Lung (tissue), 11 donors: ENCODE measurements at regions not wholly inside any gene's neighbourhood (a gene's known extent, or its start where the extent isn't known, plus 50 kb on each side); places are given as distances from the start of the nearest gene placed in this dataset.
A peak's percentile ranks its signal among the peaks of the same experiment; 100 is the strongest.

Experiments used
- ATAC-seq: fragments of 200-7000 bp; cut with Tn5 transposase; one replicate; pipeline ENCODE4 v1.9.1; 2020; ENCODE audit warnings: moderate number of reproducible peaks; ENCODE audit not compliant: insufficient read depth, low FRiP score
- DNase-seq, 3 donors: peaks; one replicate each; pipeline ENCODE4 v3.0.0-alpha.2; 2013 to 2017
- H3K27ac ChIP-seq, 2 donors: one replicate each; pipeline ENCODE4 v1.5.1; 2013; ENCODE audit warnings: mild to moderate bottlenecking in 2 of 2, moderate library complexity in 2 of 2, control low read depth in 1 of 2, inconsistent platforms in 1 of 2, low read depth in 1 of 2, low read length in 1 of 2
- H3K27me3 ChIP-seq, 3 donors: one replicate each; pipeline ENCODE4 v1.5.1; 2013; ENCODE audit warnings: low read length in 2 of 3; ENCODE audit not compliant: control insufficient read depth in 3 of 3, insufficient read depth in 3 of 3
- H3K36me3 ChIP-seq, 4 donors: one replicate each; pipeline ENCODE4 v1.5.1; 2013; ENCODE audit warnings: low read length in 4 of 4, mild to moderate bottlenecking in 1 of 4, moderate library complexity in 1 of 4; ENCODE audit not compliant: control insufficient read depth in 4 of 4, insufficient read depth in 4 of 4
- H3K4me1 ChIP-seq, 5 donors: one replicate each; pipeline ENCODE4 v1.5.1; 2013; ENCODE audit warnings: low read length in 5 of 5, mild to moderate bottlenecking in 2 of 5, moderate library complexity in 1 of 5; ENCODE audit not compliant: control insufficient read depth in 5 of 5, insufficient read depth in 5 of 5
- H3K4me3 ChIP-seq: one replicate; pipeline ENCODE4 v1.5.1; 2013; ENCODE audit warnings: mild to moderate bottlenecking, control low read depth, moderate library complexity
- H3K9ac ChIP-seq, 2 donors: one replicate each; pipeline ENCODE4 v1.5.1; 2013; ENCODE audit warnings: low read length in 2 of 2, control low read depth in 1 of 2; ENCODE audit not compliant: insufficient read depth in 1 of 2
- H3K9me3 ChIP-seq, 4 donors: one replicate each; pipeline ENCODE4 v1.5.1; 2013; ENCODE audit warnings: low read length in 3 of 4, mild to moderate bottlenecking in 1 of 4, moderate library complexity in 1 of 4; ENCODE audit not compliant: control insufficient read depth in 4 of 4, insufficient read depth in 3 of 4
- CTCF ChIP-seq: IDR thresholded peaks from 2 replicates; pipeline ENCODE4 v1.5.1; 2012; ENCODE audit warnings: mild to moderate bottlenecking; ENCODE audit errors: control extremely low read depth, extremely low read depth
- WGBS, 2 donors: extraction: QIAGEN DNeasy Blood & Tissue Kit; methylation state at CpG; one replicate each; pipeline ENCODE4 v1.1.7; 2013; 5-methylcytosine and 5-hydroxymethylcytosine counted together
- donor health status: control.
- donor health status: control.
- donor health status: Bipolar disorder and iron deficiency.
- donor health status: healthy.
- donor health status: DM: yes; HTN: yes; CAD: no.

- peaks cover 0 to 21% (median 3%) of the 10 kb centered on the region in 5 donors for H3K4me1 ChIP-seq
- WGBS, 2 donors, result 82 to 93% methylated on average over 5 of the region's 5 CpGs
- no peaks in the 10 kb centered on the region for H3K27me3 ChIP-seq
- no peaks in the 10 kb centered on the region for H3K9me3 ChIP-seq
- no peak overlapping the region for H3K4me3 ChIP-seq
- ATAC-seq, result no peak
- TF ChIP-seq CTCF, result no peak
- H3K27ac ChIP-seq, result no peak overlapping the region
- H3K9ac ChIP-seq, result no peak overlapping the region
- H3K36me3 ChIP-seq, result no peaks in the 10 kb centered on the region
- DNase-seq, result peak in 1 of 3 donors; percentile 7
These were observed 100.7 kb upstream of the TAF1B start for GRCh38 chr2:9742601-9743000.

- Histone ChIP-seq H3K9ac (no peak overlapping the region), H3K9me3 (no peaks in the 10 kb centered on the region), H3K27ac (no peak overlapping the region), H3K4me3 (no peak overlapping the region), H3K4me1 (peaks cover 0 to 4% (median 0%) of the 10 kb centered on the region in 5 donors), H3K27me3 (no peaks in the 10 kb centered on the region), H3K36me3 (no peaks in the 10 kb centered on the region)
- WGBS, 2 donors, result 71 to 81% methylated on average over 12 of the region's 12 CpGs
- ATAC-seq (no peak), DNase-seq (peak in 1 of 3 donors; percentile 16)
- TF ChIP-seq CTCF, result no peak
These were observed 98.8 kb upstream of the TAF1B start for GRCh38 chr2:9744256-9745004.

GRCh38 chr2:9745153-9745899 is 97.9 kb upstream of the TAF1B start:
- TF ChIP-seq CTCF, result no peak
- Histone ChIP-seq H3K9me3 (no peaks in the 10 kb centered on the region), H3K4me1 (peaks cover 0 to 2% (median 0%) of the 10 kb centered on the region in 5 donors), H3K4me3 (no peak overlapping the region), H3K27ac (no peak overlapping the region), H3K36me3 (no peaks in the 10 kb centered on the region), H3K9ac (no peak overlapping the region), H3K27me3 (no peaks in the 10 kb centered on the region)
- WGBS, 2 donors, result 61 to 70% methylated on average over 3 of the region's 3 CpGs
- peak in 1 of 3 donors; percentile 50 for DNase-seq
- no peak for ATAC-seq
